COR-L47 (cell line): ENCODE measurements at regions not wholly inside any gene's neighbourhood (a gene's known extent, or its start where the extent isn't known, plus 50 kb on each side); places are given as distances from the start of the nearest gene placed in this dataset.

Experiments
- DNase-seq: peaks from one replicate; lab custom pipeline; 2025; lab: John Stamatoyannopoulos, UW

DNA sequence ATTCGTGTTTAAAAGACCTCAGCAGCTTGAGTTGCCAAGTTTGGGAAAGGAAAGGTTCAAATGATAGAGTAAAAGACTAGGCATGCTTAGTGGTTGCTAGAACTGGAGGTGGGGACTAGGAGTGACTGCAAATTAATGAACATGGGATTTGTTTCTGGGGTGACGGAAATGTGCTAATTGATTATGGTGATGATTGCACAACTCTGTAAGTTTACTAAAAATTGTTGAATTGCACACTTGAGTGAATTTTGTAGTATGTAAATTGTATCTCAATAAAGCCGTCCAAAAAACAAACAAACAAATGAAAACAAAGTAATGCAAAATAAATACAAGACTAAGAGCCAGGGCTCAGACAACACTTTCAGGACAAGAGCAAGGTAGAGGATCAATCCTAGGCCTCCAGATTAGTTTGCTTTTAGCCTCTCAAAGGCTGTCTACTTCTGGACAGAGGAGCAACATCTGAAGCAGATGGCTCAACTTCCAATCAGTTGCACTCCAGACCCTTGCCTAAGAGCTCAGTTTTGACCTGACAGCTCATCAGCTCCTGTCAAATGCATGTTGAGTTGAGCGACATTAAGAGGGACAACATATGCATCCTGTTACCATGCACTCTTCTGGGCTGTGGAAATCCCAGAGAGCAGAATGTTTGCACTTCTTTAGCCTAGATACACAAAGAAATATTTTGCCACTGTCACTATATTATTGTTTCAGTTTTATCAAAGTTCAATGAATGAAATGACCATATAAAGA is 111.2 kb upstream of the ASIC2 start:
- DNase-seq = no peak

- no peak for DNase-seq
These were observed 123.0 kb upstream of the ASIC2 start for GRCh38 chr17:33416131-33416530.

DNA sequence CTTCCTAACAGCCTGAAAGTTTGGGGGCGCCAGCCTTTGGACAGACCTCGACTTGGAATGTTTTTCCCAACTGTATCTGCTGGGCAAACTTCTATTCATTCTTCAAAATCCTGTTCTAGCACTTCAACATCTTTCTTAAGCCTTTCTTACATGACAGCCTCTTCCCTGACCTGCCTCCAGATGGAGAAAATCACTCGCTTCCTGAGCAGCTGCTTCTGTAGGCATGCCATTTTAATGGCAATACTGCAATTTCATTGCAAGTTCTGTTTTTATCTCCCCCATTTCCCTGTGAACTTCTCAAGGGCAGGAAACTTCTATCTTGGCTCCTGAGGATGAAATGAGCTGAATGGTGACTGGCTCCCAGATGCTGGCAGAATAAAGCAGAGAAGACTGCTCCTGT is 128.8 kb upstream of the ASIC2 start:
- no peak for DNase-seq

DNA sequence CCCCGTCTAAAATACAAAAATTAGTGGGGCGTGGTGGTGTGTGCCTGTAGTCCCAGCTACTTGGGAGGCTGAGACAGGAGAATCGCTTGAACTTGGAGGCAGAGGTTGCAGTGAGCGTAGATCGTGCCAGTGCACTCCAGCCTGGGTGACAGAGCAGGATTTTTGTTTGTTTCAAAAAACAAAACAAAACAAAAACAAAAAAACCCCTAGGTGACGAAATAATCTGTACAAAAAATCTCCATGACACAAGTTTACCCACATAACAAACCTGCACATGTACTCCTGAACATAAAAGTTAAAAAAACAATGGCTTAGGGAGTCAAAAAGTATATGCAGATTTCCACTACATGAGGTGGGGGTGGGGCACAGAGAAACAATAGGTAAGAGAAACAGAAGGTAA is 140.5 kb upstream of the ASIC2 start:
- no peak for DNase-seq

DNA sequence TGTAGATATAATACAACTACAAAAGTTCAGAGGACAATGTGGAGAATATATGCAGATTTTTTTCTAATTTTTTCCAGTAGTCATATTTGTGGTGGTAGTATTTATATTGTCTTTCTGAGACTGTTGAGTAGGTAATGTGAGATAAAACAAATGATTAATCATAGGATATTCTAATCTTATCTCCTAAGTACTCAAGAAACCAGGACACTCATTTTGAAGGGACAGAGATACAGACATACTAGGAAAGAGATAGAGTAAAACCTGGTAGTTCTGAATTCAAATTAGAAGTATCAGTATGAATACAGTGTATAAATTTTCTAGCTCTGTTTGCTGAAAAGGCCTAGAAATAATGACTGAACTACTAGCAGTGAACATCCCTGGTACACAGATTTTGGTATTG is 141.7 kb upstream of the ASIC2 start:
- no peak for DNase-seq

DNA sequence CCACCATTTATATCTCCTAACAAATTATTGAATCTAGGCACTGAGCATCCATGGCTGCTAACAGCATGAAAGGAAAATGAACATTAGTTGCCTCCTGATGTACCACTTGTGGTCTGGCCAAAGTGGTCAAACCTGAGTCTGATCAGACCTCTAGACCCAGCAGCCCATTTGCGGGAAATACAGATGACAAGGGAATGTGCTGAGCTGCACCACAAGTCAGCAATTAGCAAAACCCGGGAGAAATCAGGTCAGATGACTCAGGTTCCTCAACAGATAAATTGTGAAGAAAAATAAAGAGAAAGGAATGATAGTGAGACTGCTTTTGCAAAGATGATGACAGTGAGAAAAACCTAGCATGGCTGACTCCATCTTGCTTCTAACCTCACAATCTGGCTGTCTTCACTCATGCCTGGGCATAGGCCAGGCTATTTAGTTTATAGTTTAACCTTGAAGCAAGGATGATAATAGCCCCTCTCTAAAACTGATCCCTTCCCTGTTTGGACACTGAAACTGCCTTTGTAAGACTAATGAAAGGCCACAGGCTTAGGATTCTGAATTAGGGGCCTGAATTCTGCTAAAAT is 142.7 kb upstream of the ASIC2 start:
- DNase-seq = no peak

DNA sequence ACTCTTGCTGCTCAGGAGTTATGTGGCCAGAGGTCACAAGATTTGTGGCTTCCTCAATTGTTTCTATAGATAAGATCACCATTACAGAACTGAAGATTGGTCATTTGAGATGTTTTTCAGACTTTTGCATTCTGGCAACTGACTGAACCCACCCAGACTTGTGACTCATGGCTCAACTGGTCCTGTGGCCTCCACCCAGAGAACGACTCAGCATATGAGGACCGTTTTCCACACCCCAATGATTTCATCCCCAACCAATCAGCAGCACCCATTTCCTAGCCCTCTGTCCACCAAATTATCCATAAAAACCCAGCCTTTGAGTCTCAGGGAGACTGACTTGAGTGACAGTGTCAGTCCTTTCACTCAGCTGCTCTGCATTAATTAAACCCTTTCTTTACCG is 143.2 kb upstream of the ASIC2 start:
- no peak for DNase-seq

GRCh38 chr17:33438139-33438538 is 145.0 kb upstream of the ASIC2 start:
- no peak for DNase-seq

- DNase-seq = no peak
These were observed 145.5 kb upstream of the ASIC2 start for GRCh38 chr17:33438578-33438977.

DNA sequence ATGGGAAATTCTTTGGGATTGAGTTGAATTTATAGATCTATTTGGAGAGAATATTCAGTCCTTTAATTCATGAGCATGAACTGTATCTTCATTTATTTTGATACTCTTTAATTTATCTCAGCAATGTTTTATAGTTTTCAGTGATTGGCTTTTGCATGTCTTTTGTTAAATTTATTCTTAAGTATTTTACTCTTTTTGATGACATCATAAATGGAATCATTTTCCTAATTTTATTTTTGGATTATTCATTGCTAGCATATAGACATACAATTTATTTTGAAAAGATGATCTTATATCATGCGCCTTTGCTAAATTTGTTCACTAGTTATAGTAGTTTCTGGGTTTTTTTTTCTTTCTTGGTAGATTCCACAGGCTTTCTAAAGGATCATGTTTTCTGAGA is 149.2 kb upstream of the ASIC2 start:
- DNase-seq = no peak

DNA sequence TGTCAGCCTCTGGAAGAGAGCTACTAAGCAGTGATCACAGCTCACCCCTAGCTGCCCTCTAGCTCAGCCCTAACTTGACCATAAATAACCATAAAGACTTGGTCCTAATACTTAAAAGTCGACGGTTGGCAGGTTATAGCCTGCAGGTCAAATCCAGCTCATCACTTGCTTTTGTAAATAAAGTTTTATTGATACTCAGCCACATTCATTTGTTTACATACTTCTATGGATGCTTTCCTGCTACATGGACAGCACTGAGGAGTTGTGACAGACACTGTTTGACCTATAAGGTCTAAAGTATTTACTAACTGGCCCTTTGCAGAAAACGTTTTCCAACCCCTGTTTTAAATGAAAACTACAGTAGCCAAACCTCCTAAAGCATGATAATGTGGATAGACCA is 151.6 kb upstream of the ASIC2 start:
- DNase-seq = no peak

DNA sequence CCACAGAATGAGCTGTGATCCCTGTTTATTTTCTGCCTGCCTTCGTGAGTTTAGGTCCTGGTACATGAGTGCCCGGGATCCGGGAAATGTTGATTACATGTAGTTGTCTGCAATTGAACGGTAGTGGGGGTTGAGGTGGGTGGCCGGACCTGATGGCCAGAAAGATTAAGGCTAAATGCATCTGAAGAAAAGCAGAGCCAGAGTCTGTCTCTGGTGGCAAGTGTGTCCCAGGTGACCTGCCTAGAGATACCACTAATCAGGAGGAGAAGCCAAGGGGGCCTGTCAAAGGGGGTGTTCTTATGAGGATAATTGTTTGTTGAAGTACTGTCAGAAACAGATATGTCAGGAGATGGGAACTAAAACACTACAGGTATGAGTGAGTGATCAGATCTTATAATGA is 154.0 kb upstream of the ASIC2 start:
- no peak for DNase-seq

DNA sequence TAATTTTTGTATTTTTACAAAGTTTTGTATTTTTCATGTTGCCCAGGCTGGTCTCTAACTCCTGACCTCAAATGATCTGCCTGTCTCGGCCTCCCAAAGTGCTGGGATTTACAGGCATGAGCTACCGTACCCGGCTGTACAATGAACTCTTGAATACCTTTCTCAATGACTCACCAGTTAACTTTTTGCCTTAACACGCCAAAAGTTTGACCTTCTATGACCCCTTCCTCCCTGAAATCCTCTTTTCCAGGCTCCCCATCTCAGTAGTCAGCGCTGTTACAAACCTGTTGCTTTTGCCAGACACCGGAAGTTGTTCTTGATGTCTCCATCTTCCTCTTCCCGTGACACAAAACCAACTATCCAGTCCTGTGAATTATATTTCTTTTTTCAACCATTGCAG is 158.1 kb upstream of the ASIC2 start:
- DNase-seq = no peak

DNA sequence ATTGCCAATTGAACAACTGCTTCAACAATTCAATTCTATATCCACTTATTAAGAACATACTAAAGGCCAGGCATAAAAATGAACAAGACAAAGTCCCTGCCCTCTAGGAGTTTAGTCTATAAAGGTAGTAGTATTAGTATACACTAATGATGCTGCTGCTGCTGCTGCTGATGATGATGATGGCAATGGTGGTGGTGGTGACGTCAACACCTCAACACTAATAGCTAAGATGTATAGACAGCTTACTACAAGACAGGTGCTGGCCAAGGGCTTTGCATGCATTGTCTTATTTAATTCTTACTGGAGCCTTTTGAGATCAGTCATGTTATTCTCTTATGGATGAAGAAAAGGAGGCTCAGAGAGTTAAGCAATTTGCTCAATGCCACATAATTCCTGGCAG is 164.4 kb upstream of the ASIC2 start:
- no peak for DNase-seq

GRCh38 chr17:33459078-33459940 is 166.2 kb upstream of the ASIC2 start:
- no peak for DNase-seq

DNA sequence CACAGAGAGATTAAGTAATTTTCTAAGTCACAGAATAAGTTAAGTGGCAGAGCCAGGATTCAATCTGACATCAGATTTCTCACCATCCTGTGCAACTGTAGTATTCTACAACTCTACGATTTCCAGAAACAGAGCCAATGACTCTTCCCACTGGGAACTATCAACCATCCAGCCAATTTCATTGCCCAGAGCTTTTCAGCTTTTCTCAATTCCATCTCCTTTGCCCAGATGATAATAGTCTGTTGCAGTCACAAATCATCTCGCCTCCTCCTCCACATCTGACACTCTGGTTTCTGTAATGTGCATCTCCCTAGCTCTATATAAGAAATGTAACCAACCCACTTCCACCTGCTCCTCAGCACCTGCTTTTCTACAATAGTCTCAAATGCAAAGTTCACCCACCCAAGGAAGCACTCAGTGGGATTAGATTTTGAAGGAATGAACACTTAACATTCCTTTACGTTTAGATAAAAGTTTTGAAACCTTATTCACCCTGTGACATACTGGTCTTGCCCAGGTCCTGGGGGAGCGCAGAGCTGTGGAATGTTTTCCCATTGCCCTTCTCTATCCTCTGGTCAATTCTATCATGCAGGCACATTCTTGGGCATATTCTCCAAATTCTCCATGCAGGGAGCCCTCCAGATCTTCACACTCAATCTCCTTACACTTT is 167.8 kb upstream of the ASIC2 start:
- DNase-seq = no peak

DNA sequence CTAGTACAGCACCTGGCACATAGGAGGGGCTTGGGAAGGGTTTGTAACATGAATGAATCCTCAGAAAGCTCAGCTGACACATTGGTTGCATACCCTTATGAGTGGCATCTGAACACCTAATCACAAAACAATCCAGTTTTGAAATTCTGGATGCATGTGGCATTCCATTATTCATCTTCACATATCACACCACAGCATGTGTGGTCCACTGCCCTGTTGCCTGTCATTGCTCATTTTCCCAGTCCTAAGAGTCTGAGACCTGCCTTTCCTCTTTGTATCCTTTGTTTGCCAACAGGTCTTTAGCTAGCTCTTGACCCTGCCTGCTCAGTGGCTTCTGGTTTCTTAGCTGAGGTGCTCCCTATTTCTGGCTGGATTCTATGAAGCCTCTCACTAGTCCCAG is 170.8 kb upstream of the ASIC2 start:
- no peak for DNase-seq

- DNase-seq = no peak
These were observed 171.7 kb upstream of the ASIC2 start for GRCh38 chr17:33464669-33465280.

GRCh38 chr17:33469421-33469820 is 176.3 kb upstream of the ASIC2 start:
- DNase-seq = no peak

- DNase-seq = no peak
These were observed 176.8 kb upstream of the ASIC2 start for GRCh38 chr17:33469911-33470310.

GRCh38 chr17:33473061-33473460 is 180.0 kb upstream of the ASIC2 start:
- no peak for DNase-seq

- no peak for DNase-seq
These were observed 181.7 kb upstream of the ASIC2 start for GRCh38 chr17:33474789-33475188.
